Endothelial cell of umbilical vein (primary cell): ENCODE measurements at regions not wholly inside any gene's neighbourhood (a gene's known extent, or its start where the extent isn't known, plus 50 kb on each side); places are given as distances from the start of the nearest gene placed in this dataset.

ENCODE experiments used
- BruUV-seq: library from RNA; stranded (reverse); fragments of 400-500 nt; replicated peaks from 2 replicates; lab custom pipeline; 2021; lab: Mats Ljungman, UMichigan
- CTCF ChIA-PET: fragments of 300-600, 350-600 bp; sonication (Branson Sonifier 250); formaldehyde crosslinking; loops from one replicate; lab custom pipeline; 2021; ENCODE audit warnings: antibody characterized with exemption, inconsistent platforms; lab: Charles Lee
- POLR2A ChIA-PET: fragments of 300-600, 350-600 bp; sonication (Branson Sonifier 250); formaldehyde crosslinking; loops from one replicate; lab custom pipeline; 2021; ENCODE audit warnings: antibody characterized with exemption, inconsistent platforms; lab: Charles Lee
- DNase-seq: peaks from one replicate; pipeline ENCODE4 v3.0.0-alpha.2; 2011; ENCODE audit warnings: low read depth, low spot score
- FAIRE-seq: peaks from 2 replicates; lab custom pipeline; 2011; peaks lifted over from hg19 to GRCh38; lab: Jason Lieb, UNC
- H2AFZ ChIP-seq: 2 replicates; pipeline ENCODE4 v1.6.0; 2012; ENCODE audit warnings: low read depth, low read length, control low read depth, inconsistent platforms
- H3K27ac ChIP-seq: 2 replicates; pipeline ENCODE4 v1.5.1; 2011; ENCODE audit warnings: low read depth, mild to moderate bottlenecking, control low read depth, low read length, moderate library complexity; ENCODE audit not compliant: insufficient read depth
- H3K27me3 ChIP-seq, 2 experiments: 2 replicates each; pipeline versions ENCODE4 v1.6.0 to v1.6.1; 2011; ENCODE audit warnings: low read length in 2 of 2, mixed read lengths in 1 of 2; ENCODE audit not compliant: control insufficient read depth in 2 of 2, insufficient read depth in 2 of 2
- H3K36me3 ChIP-seq, 2 experiments: 2 replicates in 1 of 2; 3 replicates in 1 of 2; pipeline ENCODE4 v1.5.1; 2011; ENCODE audit warnings: low read length in 2 of 2, mild to moderate bottlenecking in 1 of 2, moderate library complexity in 1 of 2; ENCODE audit not compliant: control insufficient read depth in 2 of 2, insufficient read depth in 2 of 2; ENCODE audit errors: extremely low read depth in 1 of 2
- H3K4me1 ChIP-seq: 3 replicates; pipeline ENCODE4 v1.5.1; 2011; ENCODE audit warnings: mild to moderate bottlenecking, low read length; ENCODE audit not compliant: control insufficient read depth, insufficient read depth; ENCODE audit errors: extremely low read depth
- H3K4me2 ChIP-seq: 2 replicates; pipeline ENCODE4 v1.6.1; 2011; ENCODE audit warnings: low read length, control low read depth, mixed read lengths; ENCODE audit not compliant: insufficient read depth
- H3K4me3 ChIP-seq, 3 experiments: fragments of 200-600 bp in 1 of 3; sonication (generic), shearing (Covaris generic) in 1 of 3; replicated peaks in 1 of 3; 2 replicates each; pipeline ENCODE4 v1.5.1; 2011 to 2016; ENCODE audit warnings: control low read depth in 3 of 3, low read length in 3 of 3, mild to moderate bottlenecking in 2 of 3, inconsistent platforms in 1 of 3, low read depth in 1 of 3, moderate library complexity in 1 of 3; ENCODE audit not compliant: insufficient read depth in 1 of 3
- H3K79me2 ChIP-seq: 2 replicates; pipeline ENCODE4 v1.6.0; 2012; ENCODE audit warnings: low read length, inconsistent platforms; ENCODE audit not compliant: control insufficient read depth, insufficient read depth
- H3K9ac ChIP-seq: replicated peaks from 2 replicates; pipeline ENCODE3; 2011; ENCODE audit warnings: low read length, control low read depth; ENCODE audit not compliant: insufficient read depth; ENCODE audit errors: extremely low read depth
- H3K9me1 ChIP-seq: replicated peaks from 3 replicates; pipeline ENCODE4 v1.6.0; 2011; ENCODE audit warnings: mild to moderate bottlenecking, low read length; ENCODE audit not compliant: control insufficient read depth, insufficient read depth; ENCODE audit errors: extremely low read depth
- H3K9me3 ChIP-seq: replicated peaks from 2 replicates; pipeline ENCODE4 v1.5.1; 2012; ENCODE audit warnings: low read length, inconsistent platforms; ENCODE audit not compliant: control insufficient read depth, insufficient read depth
- H4K20me1 ChIP-seq: replicated peaks from 2 replicates; pipeline ENCODE3; 2011; ENCODE audit warnings: mild to moderate bottlenecking, low read length; ENCODE audit not compliant: control insufficient read depth, insufficient read depth; ENCODE audit errors: extremely low read depth
- EZH2 ChIP-seq: IDR thresholded peaks from 2 replicates; pipeline ENCODE4 v1.6.1; 2012; ENCODE audit warnings: borderline replicate concordance, low read depth, mild to moderate bottlenecking, moderate library complexity, low read length, inconsistent platforms; ENCODE audit not compliant: severe bottlenecking
- FOS ChIP-seq: IDR thresholded peaks from 2 replicates; pipeline ENCODE4 v1.6.1; 2011; ENCODE audit warnings: mild to moderate bottlenecking, low read length, moderate library complexity, borderline replicate concordance; ENCODE audit not compliant: insufficient read depth
- GATA2 ChIP-seq: IDR thresholded peaks from 2 replicates; pipeline ENCODE4 v1.7.0; 2011; ENCODE audit warnings: low read depth, mild to moderate bottlenecking, moderate library complexity, mixed read lengths, low read length; ENCODE audit not compliant: insufficient read length, insufficient read depth
- JUN ChIP-seq: IDR thresholded peaks from 2 replicates; pipeline ENCODE4 v1.6.1; 2011; ENCODE audit warnings: borderline replicate concordance, low read depth; ENCODE audit not compliant: insufficient read length, insufficient read depth
- MYC ChIP-seq: IDR thresholded peaks from one replicate; pipeline ENCODE4 v1.6.1; 2011; ENCODE audit warnings: mild to moderate bottlenecking, low read depth, low read length
- POLR2A ChIP-seq: IDR thresholded peaks from 2 replicates; pipeline ENCODE4 v1.6.1; 2012; ENCODE audit warnings: low read depth, mild to moderate bottlenecking, control low read depth, low read length
- POLR2AphosphoS5 ChIP-seq: IDR thresholded peaks from 2 replicates; pipeline ENCODE4 v1.6.1; 2012; ENCODE audit warnings: low read depth, mild to moderate bottlenecking, control low read depth, low read length, moderate library complexity; ENCODE audit not compliant: insufficient read depth
- dilution Hi-C: fragments of 300-500 bp; cut with MboI; formaldehyde crosslinking; loops from one replicate; pipeline ENCODE4 v1.15.0; 2019; ENCODE audit warnings: low sequenced_read_pairs; ENCODE audit not compliant: extremely low pct_ligation_motif_present
- intact Hi-C: fragments of 100-400 bp; cut with micrococcal nuclease; formaldehyde crosslinking; loops from one replicate; pipeline ENCODE4 v1.10.0; 2022
- TF ChIP-seq, protein P1 (sequence below): IDR thresholded peaks from 2 replicates; pipeline ENCODE4 v1.6.1; 2011; ENCODE audit not compliant: insufficient read depth, insufficient read length
- TF ChIP-seq, protein P2 (sequence below), 2 donors: IDR thresholded peaks; 1 replicate in 1 of 2; 2 replicates in 1 of 2; pipeline ENCODE4 v1.5.1; 2011; ENCODE audit warnings: low read length in 2 of 2, mild to moderate bottlenecking in 2 of 2, moderate library complexity in 2 of 2, control low read depth in 1 of 2, inconsistent platforms in 1 of 2, low read depth in 1 of 2; ENCODE audit not compliant: insufficient read depth in 1 of 2; ENCODE audit errors: extremely low read depth in 1 of 2

DNA sequence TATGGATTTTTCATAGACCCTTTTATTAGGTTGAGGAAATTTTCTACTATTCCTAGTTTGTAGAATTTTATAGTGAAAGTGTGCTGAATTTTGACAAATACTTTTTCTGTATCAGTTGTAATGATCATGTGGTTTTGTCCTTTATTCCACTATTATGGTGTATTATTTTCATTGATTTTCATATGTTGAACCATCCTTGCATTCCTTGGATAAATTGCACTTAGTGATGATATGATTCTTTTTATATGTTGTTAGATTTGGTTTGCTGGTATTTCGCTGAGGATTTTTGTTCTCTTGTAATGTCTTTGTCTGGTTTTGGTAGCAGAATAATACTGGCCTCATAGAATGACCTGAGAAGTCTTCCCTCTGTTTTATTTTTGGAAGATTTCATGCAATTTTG lies 140.6 kb upstream of the CDK6 start:
- Histone ChIP-seq H4K20me1 (no peaks in the 10 kb centered on the region), H3K9ac (no peak overlapping the region), H3K36me3 (no peaks in the 10 kb centered on the region), H3K9me1 (no peaks in the 10 kb centered on the region), H3K4me2 (no peak overlapping the region), H3K9me3 (peaks cover 2% of the 10 kb centered on the region), H2AFZ (no peak overlapping the region), H3K27ac (no peak overlapping the region), H3K27me3 (no peaks in the 10 kb centered on the region), H3K79me2 (no peaks in the 10 kb centered on the region), H3K4me3 (no peak overlapping the region), H3K4me1 (no peaks in the 10 kb centered on the region)
- BruUV-seq = no TSS peak
- ChIA-PET CTCF (no interaction called here), POLR2A (no interaction called here)
- dilution Hi-C loops = no loop called here
- no peak for DNase-seq
- no peak for FAIRE-seq
- intact Hi-C loops = no loop called here
- TF ChIP-seq, protein P1, sequence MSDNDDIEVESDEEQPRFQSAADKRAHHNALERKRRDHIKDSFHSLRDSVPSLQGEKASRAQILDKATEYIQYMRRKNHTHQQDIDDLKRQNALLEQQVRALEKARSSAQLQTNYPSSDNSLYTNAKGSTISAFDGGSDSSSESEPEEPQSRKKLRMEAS = no peak
- TF ChIP-seq POLR2A = no peak
- no peak for TF ChIP-seq POLR2AphosphoS5
- no peak for TF ChIP-seq JUN
- TF ChIP-seq GATA2 = no peak
- TF ChIP-seq EZH2 = no peak
- no peak for TF ChIP-seq MYC
- TF ChIP-seq, protein P2, sequence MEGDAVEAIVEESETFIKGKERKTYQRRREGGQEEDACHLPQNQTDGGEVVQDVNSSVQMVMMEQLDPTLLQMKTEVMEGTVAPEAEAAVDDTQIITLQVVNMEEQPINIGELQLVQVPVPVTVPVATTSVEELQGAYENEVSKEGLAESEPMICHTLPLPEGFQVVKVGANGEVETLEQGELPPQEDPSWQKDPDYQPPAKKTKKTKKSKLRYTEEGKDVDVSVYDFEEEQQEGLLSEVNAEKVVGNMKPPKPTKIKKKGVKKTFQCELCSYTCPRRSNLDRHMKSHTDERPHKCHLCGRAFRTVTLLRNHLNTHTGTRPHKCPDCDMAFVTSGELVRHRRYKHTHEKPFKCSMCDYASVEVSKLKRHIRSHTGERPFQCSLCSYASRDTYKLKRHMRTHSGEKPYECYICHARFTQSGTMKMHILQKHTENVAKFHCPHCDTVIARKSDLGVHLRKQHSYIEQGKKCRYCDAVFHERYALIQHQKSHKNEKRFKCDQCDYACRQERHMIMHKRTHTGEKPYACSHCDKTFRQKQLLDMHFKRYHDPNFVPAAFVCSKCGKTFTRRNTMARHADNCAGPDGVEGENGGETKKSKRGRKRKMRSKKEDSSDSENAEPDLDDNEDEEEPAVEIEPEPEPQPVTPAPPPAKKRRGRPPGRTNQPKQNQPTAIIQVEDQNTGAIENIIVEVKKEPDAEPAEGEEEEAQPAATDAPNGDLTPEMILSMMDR (IDR thresholded peaks at IDR 0.05; ENCODE audit: extremely low read depth in 1 of 2, insufficient read depth in 1 of 2, low read depth in 1 of 2, low read length in 2 of 2) = no peak
- no peak for TF ChIP-seq FOS
